HUES64 (cell line): ENCODE measurements at regions not wholly inside any gene's neighbourhood (a gene's known extent, or its start where the extent isn't known, plus 50 kb on each side); places are given as distances from the start of the nearest gene placed in this dataset.

Experiments
- H3K27ac ChIP-seq: 2 replicates; pipeline ENCODE4 v1.7.0; 2013; ENCODE audit warnings: low read depth, low read length, inconsistent platforms
- H3K27me3 ChIP-seq: 2 replicates; pipeline ENCODE4 v1.6.1; 2013; ENCODE audit warnings: mild to moderate bottlenecking, low read length; ENCODE audit not compliant: insufficient read depth
- H3K36me3 ChIP-seq: 2 replicates; pipeline ENCODE4 v1.6.1; 2013; ENCODE audit warnings: mild to moderate bottlenecking, low read length; ENCODE audit not compliant: insufficient read depth
- H3K4me1 ChIP-seq: 2 replicates; pipeline ENCODE4 v1.6.1; 2013; ENCODE audit warnings: mild to moderate bottlenecking, low read length, moderate library complexity; ENCODE audit not compliant: insufficient read depth
- H3K4me3 ChIP-seq: 2 replicates; pipeline ENCODE4 v1.5.1; 2013; ENCODE audit warnings: mild to moderate bottlenecking, low read length, moderate library complexity
- H3K9ac ChIP-seq: 2 replicates; pipeline ENCODE4 v1.6.1; 2013; ENCODE audit warnings: mild to moderate bottlenecking, low read depth, low read length
- H3K9me3 ChIP-seq: 2 replicates; pipeline ENCODE4 v1.6.1; 2013; ENCODE audit warnings: low read depth, low read length; ENCODE audit not compliant: insufficient read depth
- WGBS: fragments of 150-250, 120-280 bp; methylation state at CpG from one replicate; pipeline ENCODE4 v1.1.7; 2013; ENCODE audit warnings: missing lambda C conversion rate; 5-methylcytosine and 5-hydroxymethylcytosine counted together

DNA sequence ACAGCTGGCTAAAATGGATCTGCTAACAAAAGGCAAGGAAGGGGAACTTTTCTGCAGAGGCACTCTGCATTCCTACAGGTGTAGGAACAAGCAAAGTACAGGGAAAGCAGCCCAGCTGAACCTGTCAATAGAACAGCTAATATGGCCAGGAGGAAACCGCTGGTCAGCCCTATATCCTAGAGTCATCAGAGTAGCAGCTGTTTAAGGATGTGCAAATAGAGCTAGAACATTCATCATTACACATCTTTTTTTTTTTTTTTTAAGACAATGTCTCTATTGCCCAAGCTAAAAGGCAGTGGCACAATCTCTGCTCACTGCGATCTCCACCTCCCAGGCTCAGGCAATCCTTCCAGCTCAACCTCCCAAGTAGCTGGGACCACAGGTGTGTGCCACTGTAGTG lies 163.0 kb downstream of the BTC start:
- Histone ChIP-seq H3K4me3 (no peak overlapping the region), H3K36me3 (no peaks in the 10 kb centered on the region), H3K27me3 (no peaks in the 10 kb centered on the region), H3K27ac (no peak overlapping the region), H3K9me3 (no peaks in the 10 kb centered on the region), H3K9ac (no peak overlapping the region), H3K4me1 (no peaks in the 10 kb centered on the region)
- WGBS, result 99% methylated on average over 2 of the region's 2 CpGs

DNA sequence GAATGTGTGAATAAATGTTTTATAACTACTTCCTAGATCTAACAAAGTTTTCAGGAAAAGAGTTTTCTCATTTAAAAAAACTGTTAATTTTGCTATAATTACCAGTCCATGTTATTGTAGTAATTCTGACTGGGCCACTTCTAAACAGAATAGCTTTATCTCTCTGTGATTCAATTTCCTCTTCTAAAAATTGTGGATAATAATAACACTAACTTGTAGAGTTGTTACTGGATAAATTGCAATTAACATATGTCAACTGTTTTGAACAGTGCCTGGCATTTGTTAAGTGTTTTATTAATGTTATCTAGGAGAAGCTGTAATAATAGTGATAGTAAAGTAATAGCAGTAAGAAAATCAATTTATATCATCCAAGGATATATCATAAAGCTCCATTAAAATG lies 162.3 kb downstream of the BTC start:
- Histone ChIP-seq H3K27me3 (no peaks in the 10 kb centered on the region), H3K4me3 (no peak overlapping the region), H3K36me3 (no peaks in the 10 kb centered on the region), H3K4me1 (no peaks in the 10 kb centered on the region), H3K27ac (no peak overlapping the region), H3K9ac (no peak overlapping the region), H3K9me3 (no peaks in the 10 kb centered on the region)

DNA sequence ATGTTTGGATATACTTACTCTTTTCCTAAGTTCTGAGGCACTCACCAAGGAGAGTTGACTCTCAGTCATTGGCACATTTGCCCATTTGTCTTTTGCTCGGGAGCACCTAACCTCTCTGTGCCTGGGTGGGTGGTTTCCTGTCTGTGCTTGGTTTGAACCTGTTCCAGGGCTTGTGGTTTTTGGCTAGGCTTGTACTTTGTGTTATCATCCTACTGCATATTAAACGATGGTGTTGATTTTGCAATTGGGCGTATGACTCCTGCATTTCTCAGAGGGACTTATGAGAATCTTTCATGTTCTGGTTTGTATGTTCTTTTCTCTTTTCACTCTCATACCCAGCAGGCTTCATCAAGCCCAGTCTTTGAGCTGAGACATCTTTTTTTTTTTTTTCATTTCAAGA lies 161.7 kb downstream of the BTC start:
- H3K9ac ChIP-seq, result no peak overlapping the region
- H3K27ac ChIP-seq, result no peak overlapping the region
- no peaks in the 10 kb centered on the region for H3K9me3 ChIP-seq
- WGBS, result 96% methylated on average over 3 of the region's 3 CpGs
- no peaks in the 10 kb centered on the region for H3K4me1 ChIP-seq
- no peak overlapping the region for H3K4me3 ChIP-seq
- H3K36me3 ChIP-seq, result no peaks in the 10 kb centered on the region
- no peaks in the 10 kb centered on the region for H3K27me3 ChIP-seq

DNA sequence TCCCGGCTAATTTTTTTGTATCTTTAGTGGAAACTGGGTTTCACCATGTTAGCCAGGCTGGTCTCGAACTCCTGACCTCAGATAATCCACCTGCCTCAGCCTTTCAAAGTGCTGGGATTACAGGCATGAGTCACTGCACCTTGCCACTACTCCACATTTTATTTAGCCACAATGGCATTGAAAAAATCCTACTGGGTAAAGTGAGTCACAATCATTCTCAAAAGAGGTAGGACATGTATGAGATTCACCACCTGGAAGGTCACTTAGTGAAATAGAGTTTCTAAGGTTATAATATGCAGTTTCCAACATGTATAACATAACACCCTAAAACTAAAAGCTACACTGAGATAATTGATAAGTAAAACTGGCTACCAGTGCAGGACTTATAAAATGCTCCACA lies 159.2 kb downstream of the BTC start:
- H3K27ac ChIP-seq, result no peak overlapping the region
- no peaks in the 10 kb centered on the region for H3K36me3 ChIP-seq
- H3K4me1 ChIP-seq, result no peaks in the 10 kb centered on the region
- no peaks in the 10 kb centered on the region for H3K9me3 ChIP-seq
- no peaks in the 10 kb centered on the region for H3K27me3 ChIP-seq
- no peak overlapping the region for H3K9ac ChIP-seq
- H3K4me3 ChIP-seq, result no peak overlapping the region
- WGBS, result 98% methylated on average over 2 of the region's 2 CpGs

DNA sequence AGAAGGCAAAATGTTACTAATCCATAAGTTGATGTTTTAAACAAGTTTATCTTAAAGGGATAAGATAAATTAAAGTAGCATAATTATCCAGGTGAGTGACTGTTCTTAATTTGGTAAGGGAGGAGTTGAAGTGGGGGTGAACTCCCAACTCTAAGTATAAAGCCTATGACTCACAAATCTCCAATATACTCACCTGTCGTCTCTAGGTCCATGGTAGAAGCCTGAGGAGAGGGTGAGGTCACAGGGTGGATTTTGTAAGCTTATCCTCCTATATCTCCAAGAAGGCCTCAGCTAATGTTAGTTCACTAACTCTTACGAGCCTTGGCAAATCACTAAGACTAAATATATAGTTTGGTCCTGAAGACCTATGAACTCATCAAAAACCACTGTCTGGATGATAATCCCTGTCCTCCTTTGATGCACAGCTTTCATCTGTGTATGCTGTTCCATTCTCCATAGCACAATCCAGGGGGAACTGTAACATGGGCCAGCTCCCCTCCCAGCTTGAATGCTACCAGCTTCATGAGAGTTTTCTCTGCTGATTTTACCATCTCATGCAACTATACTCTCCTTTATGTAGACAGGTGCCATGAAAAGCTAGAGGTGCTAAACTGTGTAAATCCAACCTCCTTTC lies 158.7 kb downstream of the BTC start:
- Histone ChIP-seq H3K4me1 (no peaks in the 10 kb centered on the region), H3K9ac (no peak overlapping the region), H3K27me3 (no peaks in the 10 kb centered on the region), H3K36me3 (no peaks in the 10 kb centered on the region), H3K9me3 (no peaks in the 10 kb centered on the region), H3K4me3 (no peak overlapping the region), H3K27ac (no peak overlapping the region)
- 85% methylated on average over 1 of the region's 2 CpGs for WGBS

DNA sequence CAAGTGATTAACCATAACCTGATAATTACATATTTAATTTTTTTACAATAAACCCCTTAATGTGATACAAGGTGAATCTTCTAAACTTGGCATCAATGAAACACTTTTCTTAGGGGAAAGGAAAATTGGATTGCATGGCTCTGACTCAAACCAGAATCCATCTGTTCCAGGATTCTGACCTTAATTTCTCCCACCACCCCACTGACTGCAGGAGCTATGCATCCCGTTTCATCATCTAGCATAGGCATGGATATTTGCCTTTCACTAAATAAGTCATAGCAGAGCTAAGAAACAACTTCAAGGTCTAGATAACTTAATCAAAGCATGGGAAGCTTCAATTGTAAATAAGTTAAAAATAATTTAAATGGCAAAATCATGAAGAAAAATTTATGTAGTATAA lies 156.3 kb downstream of the BTC start:
- H3K9ac ChIP-seq, result no peak overlapping the region
- H3K27ac ChIP-seq, result no peak overlapping the region
- no peaks in the 10 kb centered on the region for H3K36me3 ChIP-seq
- 100% methylated on average over 1 of the region's 1 CpG for WGBS
- no peaks in the 10 kb centered on the region for H3K9me3 ChIP-seq
- H3K4me3 ChIP-seq, result no peak overlapping the region
- H3K4me1 ChIP-seq, result no peaks in the 10 kb centered on the region
- no peaks in the 10 kb centered on the region for H3K27me3 ChIP-seq

DNA sequence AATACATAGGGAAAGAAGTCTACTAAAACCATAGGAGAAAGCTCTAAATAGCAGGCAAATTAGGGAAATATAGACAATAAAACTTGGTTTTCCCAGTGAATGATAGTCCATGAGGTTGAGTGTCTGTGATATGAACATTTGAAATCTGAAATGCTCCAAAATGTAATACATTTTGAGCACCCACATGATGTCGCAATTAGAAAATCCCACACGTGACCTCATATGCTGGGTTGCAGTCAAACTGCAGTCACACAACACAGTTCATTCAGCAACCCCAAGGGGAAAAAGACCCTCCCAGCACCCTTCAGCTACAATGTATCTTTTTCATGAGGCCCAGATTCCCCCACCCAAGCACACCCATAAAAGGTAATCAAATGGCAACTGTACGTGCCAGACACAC lies 155.6 kb downstream of the BTC start:
- no peak overlapping the region for H3K27ac ChIP-seq
- no peaks in the 10 kb centered on the region for H3K36me3 ChIP-seq
- 95% methylated on average over 3 of the region's 3 CpGs for WGBS
- no peaks in the 10 kb centered on the region for H3K9me3 ChIP-seq
- H3K9ac ChIP-seq, result no peak overlapping the region
- H3K4me1 ChIP-seq, result no peaks in the 10 kb centered on the region
- H3K27me3 ChIP-seq, result no peaks in the 10 kb centered on the region
- H3K4me3 ChIP-seq, result no peak overlapping the region

DNA sequence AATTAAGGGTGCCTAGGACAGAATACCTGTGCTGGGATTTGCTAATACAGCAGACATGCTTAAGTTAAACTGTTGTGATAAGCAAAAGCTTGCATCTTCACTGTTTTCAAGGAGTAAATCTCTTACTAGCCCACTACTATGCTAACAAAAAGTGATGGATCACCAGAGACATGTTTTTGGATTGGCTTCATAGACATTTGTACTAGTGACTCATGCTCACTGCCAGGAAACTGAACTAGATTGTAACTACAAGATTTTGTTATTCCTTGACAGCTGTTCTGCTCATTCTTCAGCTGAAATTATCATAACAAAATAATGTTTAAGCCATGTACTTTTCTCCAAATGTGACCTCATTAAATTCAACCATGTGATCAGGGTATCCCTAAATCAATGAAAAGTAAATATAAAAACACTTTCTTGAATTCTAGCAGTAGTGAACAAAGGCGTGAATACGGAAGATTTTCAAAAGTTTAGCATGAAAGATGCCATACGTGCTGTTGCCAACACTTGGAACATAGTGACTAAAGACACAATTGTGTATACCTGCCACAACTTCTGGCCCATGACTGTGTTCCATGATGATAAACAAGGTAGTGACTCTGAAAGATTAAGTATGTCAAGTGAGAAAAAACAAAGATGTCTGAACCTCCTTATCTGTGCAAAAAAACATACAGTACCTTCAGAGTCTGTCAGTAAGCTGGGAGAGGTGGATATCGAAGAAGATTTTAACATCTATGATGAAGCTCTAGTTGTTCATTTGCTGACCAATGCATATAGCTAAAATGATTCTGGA lies 154.0 kb downstream of the BTC start:
- H3K27ac ChIP-seq, result no peak overlapping the region
- no peaks in the 10 kb centered on the region for H3K36me3 ChIP-seq
- H3K4me1 ChIP-seq, result no peaks in the 10 kb centered on the region
- H3K9me3 ChIP-seq, result no peaks in the 10 kb centered on the region
- H3K27me3 ChIP-seq, result no peaks in the 10 kb centered on the region
- no peak overlapping the region for H3K9ac ChIP-seq
- H3K4me3 ChIP-seq, result no peak overlapping the region
- 97% methylated on average over 4 of the region's 4 CpGs for WGBS

DNA sequence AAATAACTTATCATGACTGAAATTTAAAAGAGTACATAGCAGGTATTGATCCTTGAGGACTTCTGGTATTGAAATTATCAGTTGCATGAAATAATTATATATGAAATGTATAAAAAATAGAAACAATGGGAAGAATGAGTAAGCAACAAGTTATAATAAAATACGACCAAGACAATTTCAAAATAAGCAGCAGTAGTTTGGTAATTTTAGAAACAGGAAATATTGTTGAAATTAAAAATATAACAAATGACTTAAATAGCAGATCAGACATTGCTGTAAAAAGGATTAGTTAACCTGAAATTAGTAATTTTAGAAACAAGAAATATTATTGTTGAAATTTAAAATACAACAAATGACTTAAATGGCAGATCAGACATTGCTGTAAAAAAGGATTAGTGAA lies 152.3 kb downstream of the BTC start:
- Histone ChIP-seq H3K36me3 (no peaks in the 10 kb centered on the region), H3K9me3 (no peaks in the 10 kb centered on the region), H3K27ac (no peak overlapping the region), H3K4me3 (no peak overlapping the region), H3K27me3 (no peaks in the 10 kb centered on the region), H3K4me1 (no peaks in the 10 kb centered on the region), H3K9ac (no peak overlapping the region)
- 100% methylated on average over 1 of the region's 1 CpG for WGBS

DNA sequence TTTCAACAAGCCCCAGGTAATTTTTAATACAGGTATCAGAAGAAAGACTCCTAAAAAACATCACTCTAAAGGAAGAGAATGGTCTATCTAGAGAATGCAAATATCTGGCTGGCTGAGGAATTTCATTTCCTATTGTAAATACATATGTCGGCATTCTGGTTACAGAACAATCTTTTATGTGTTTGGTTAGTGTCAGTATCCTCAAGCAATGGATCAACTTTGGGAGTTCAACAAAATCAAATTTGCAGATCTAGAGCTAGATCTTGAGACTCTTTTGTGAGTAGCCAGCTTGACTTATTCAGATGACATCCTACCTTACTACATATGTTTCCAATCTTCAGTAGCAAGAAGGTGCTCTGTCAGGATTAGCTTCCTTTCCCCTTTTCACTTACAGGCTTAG lies 145.1 kb downstream of the BTC start:
- no peak overlapping the region for H3K27ac ChIP-seq
- H3K4me3 ChIP-seq, result no peak overlapping the region
- no peaks in the 10 kb centered on the region for H3K27me3 ChIP-seq
- 100% methylated on average over 1 of the region's 1 CpG for WGBS
- no peaks in the 10 kb centered on the region for H3K9me3 ChIP-seq
- 0 out of 2 replicates have a peak, but pooled peaks cover 8% of the 10 kb centered on the region for H3K4me1 ChIP-seq
- H3K36me3 ChIP-seq, result no peaks in the 10 kb centered on the region
- H3K9ac ChIP-seq, result no peak overlapping the region

DNA sequence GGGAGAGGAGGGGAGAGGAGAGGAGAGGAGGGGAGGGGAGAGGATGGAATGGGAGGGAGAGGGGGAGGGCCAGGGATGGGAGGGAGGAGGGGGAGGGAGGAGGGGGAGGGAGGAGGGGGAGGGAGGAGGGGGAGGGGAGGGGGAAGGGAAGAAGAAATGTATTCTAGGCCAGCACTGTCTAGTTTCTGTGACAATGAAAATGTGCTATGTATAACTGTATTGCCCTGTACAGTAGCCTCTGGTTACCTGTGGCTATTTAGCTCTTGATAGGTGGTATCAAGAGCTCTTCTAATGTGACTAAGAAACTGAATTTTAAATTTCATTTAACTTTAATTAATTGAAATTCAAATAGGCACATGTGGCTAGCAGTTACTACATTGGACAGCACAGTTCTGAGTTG lies 143.1 kb downstream of the BTC start:
- H3K9ac ChIP-seq, result no peak overlapping the region
- H3K4me1 ChIP-seq, result 0 out of 2 replicates have a peak, but pooled peaks cover 8% of the 10 kb centered on the region
- no peaks in the 10 kb centered on the region for H3K36me3 ChIP-seq
- H3K27ac ChIP-seq, result no peak overlapping the region
- H3K27me3 ChIP-seq, result no peaks in the 10 kb centered on the region
- H3K9me3 ChIP-seq, result no peaks in the 10 kb centered on the region
- H3K4me3 ChIP-seq, result no peak overlapping the region
